ENCODE measurements at regions not wholly inside any gene's neighbourhood (a gene's known extent, or its start where the extent isn't known, plus 50 kb on each side); places are given as distances from the start of the nearest gene placed in this dataset.

- POLR2A ChIA-PET, result no interaction called here
- Mint-ChIP-seq H3K4me1 (ENCODE audit: insufficient read depth, unreplicated experiment) (no peaks in the 10 kb centered on the region), H3K9me3 (ENCODE audit: unreplicated experiment) (peaks cover 12% of the 10 kb centered on the region), H3K4me3 (ENCODE audit: unreplicated experiment) (no peak overlapping the region), H3K27ac (ENCODE audit: low read depth, unreplicated experiment) (no peak overlapping the region), H3K36me3 (ENCODE audit: insufficient read depth, unreplicated experiment) (peaks cover 4% of the 10 kb centered on the region), H3K27me3 (ENCODE audit: insufficient read depth, unreplicated experiment) (no peaks in the 10 kb centered on the region)
- DNase-seq (ENCODE audit: unreplicated experiment), result no peak
- intact Hi-C loops (cut with micrococcal nuclease), result no loop called here
- no peak for TF ChIP-seq CTCF (IDR thresholded peaks at IDR 0.05; ENCODE audit: unreplicated experiment)
- no TSS peak for BruUV-seq (replicated peaks)
- CTCF ChIA-PET, result no interaction called here
These were observed 955.6 kb downstream of the UQCRFS1 start for GRCh38 chr19:28257396-28257795.

- Mint-ChIP-seq H3K4me1 (ENCODE audit: insufficient read depth, unreplicated experiment) (no peaks in the 10 kb centered on the region), H3K27ac (ENCODE audit: low read depth, unreplicated experiment) (no peak overlapping the region), H3K9me3 (ENCODE audit: unreplicated experiment) (peaks cover 18% of the 10 kb centered on the region), H3K36me3 (ENCODE audit: insufficient read depth, unreplicated experiment) (no peaks in the 10 kb centered on the region), H3K27me3 (ENCODE audit: insufficient read depth, unreplicated experiment) (no peaks in the 10 kb centered on the region), H3K4me3 (ENCODE audit: unreplicated experiment) (no peak overlapping the region)
- ChIA-PET CTCF (no interaction called here), POLR2A (no interaction called here)
- BruUV-seq (replicated peaks), result no TSS peak
- intact Hi-C loops (cut with micrococcal nuclease), result no loop called here
- DNase-seq (ENCODE audit: unreplicated experiment), result no peak
- no peak for TF ChIP-seq CTCF (IDR thresholded peaks at IDR 0.05; ENCODE audit: unreplicated experiment)
These were observed 965.7 kb downstream of the UQCRFS1 start for GRCh38 chr19:28247243-28247642.

- Mint-ChIP-seq H3K9me3 (ENCODE audit: unreplicated experiment) (peaks cover 18% of the 10 kb centered on the region), H3K27me3 (ENCODE audit: insufficient read depth, unreplicated experiment) (no peaks in the 10 kb centered on the region), H3K4me3 (ENCODE audit: unreplicated experiment) (no peak overlapping the region), H3K4me1 (ENCODE audit: insufficient read depth, unreplicated experiment) (no peaks in the 10 kb centered on the region), H3K36me3 (ENCODE audit: insufficient read depth, unreplicated experiment) (no peaks in the 10 kb centered on the region), H3K27ac (ENCODE audit: low read depth, unreplicated experiment) (no peak overlapping the region)
- TF ChIP-seq CTCF (IDR thresholded peaks at IDR 0.05; ENCODE audit: unreplicated experiment), result no peak
- DNase-seq (ENCODE audit: unreplicated experiment), result no peak
- intact Hi-C loops (cut with micrococcal nuclease), result no loop called here
- ChIA-PET POLR2A (no interaction called here), CTCF (no interaction called here)
- BruUV-seq (replicated peaks), result no TSS peak
These were observed 967.0 kb downstream of the UQCRFS1 start for GRCh38 chr19:28245937-28246336.

GRCh38 chr19:28244966-28245365, 968.0 kb downstream of the UQCRFS1 start:
- Mint-ChIP-seq H3K36me3 (ENCODE audit: insufficient read depth, unreplicated experiment) (no peaks in the 10 kb centered on the region), H3K27ac (ENCODE audit: low read depth, unreplicated experiment) (no peak overlapping the region), H3K4me3 (ENCODE audit: unreplicated experiment) (no peak overlapping the region), H3K4me1 (ENCODE audit: insufficient read depth, unreplicated experiment) (no peaks in the 10 kb centered on the region), H3K27me3 (ENCODE audit: insufficient read depth, unreplicated experiment) (no peaks in the 10 kb centered on the region), H3K9me3 (ENCODE audit: unreplicated experiment) (peaks cover 18% of the 10 kb centered on the region)
- ChIA-PET CTCF (no interaction called here), POLR2A (no interaction called here)
- DNase-seq (ENCODE audit: unreplicated experiment), result no peak
- TF ChIP-seq CTCF (IDR thresholded peaks at IDR 0.05; ENCODE audit: unreplicated experiment), result no peak
- BruUV-seq (replicated peaks), result no TSS peak
- intact Hi-C loops (cut with micrococcal nuclease), result no loop called here
